ENCODE measurements at regions not wholly inside any gene's neighbourhood (a gene's known extent, or its start where the extent isn't known, plus 50 kb on each side); places are given as distances from the start of the nearest gene placed in this dataset.

GRCh38 chr18:67232991-67233390 lies 283.5 kb downstream of the DSEL start:
- TF ChIP-seq CTCF (IDR thresholded peaks at IDR 0.05; ENCODE audit: control extremely low read depth in 1 of 3, insufficient read depth in 1 of 3, low read depth in 1 of 3, low read length in 3 of 3) (no peak), POLR2A (IDR thresholded peaks at IDR 0.05; ENCODE audit: control extremely low read depth in 1 of 2, low read depth in 2 of 2, low read length in 2 of 2) (no peak), HDAC2 (IDR thresholded peaks at IDR 0.05; ENCODE audit: borderline replicate concordance in 1 of 2, low read depth in 2 of 2, low read length in 2 of 2) (no peak), CREB1 (IDR thresholded peaks at IDR 0.05) (no peak), MAX (IDR thresholded peaks at IDR 0.05) (no peak), ZNF274 (IDR thresholded peaks at IDR 0.05; ENCODE audit: borderline replicate concordance, extremely low read depth, low read length) (no peak), TBP (IDR thresholded peaks at IDR 0.05; ENCODE audit: low read depth, low read length) (no peak)

Measured in H1 (cell line).